H4 (cell line): ENCODE measurements at regions not wholly inside any gene's neighbourhood (a gene's known extent, or its start where the extent isn't known, plus 50 kb on each side); places are given as distances from the start of the nearest gene placed in this dataset.

Experiments
- DNase-seq: peaks from one replicate; pipeline ENCODE4 v3.0.0-alpha.2; 2015; ENCODE audit warnings: low spot score

- DNase-seq = no peak
Observed at GRCh38 chr15:101590785-101591184, 61.4 kb downstream of the TM2D3 start.

- DNase-seq = no peak
Observed at GRCh38 chr15:101583284-101583683, 68.9 kb downstream of the TM2D3 start.

- DNase-seq = no peak
Observed at GRCh38 chr15:101580431-101580830, 71.8 kb downstream of the TM2D3 start.

- peak; percentile 44 for DNase-seq
Observed at GRCh38 chr15:101579631-101580163, 72.5 kb downstream of the TM2D3 start.

GRCh38 chr15:101578443-101578894 lies 73.7 kb downstream of the TM2D3 start:
- peak; percentile 30 for DNase-seq

GRCh38 chr15:101573951-101574350 lies 78.2 kb downstream of the TM2D3 start:
- no peak for DNase-seq

- DNase-seq = no peak
Observed at GRCh38 chr15:101570241-101570640, 80.7 kb upstream of the PCSK6 start.

- no peak for DNase-seq
Observed at GRCh38 chr15:101568821-101569555, 79.5 kb upstream of the PCSK6 start.

GRCh38 chr15:101568309-101568708 lies 78.8 kb upstream of the PCSK6 start:
- no peak for DNase-seq

GRCh38 chr15:101566748-101567488 lies 77.4 kb upstream of the PCSK6 start:
- no peak for DNase-seq

- no peak for DNase-seq
Observed at GRCh38 chr15:101565377-101565776, 75.9 kb upstream of the PCSK6 start.

- no peak for DNase-seq
Observed at GRCh38 chr15:101563176-101563796, 73.8 kb upstream of the PCSK6 start.

- no peak for DNase-seq
Observed at GRCh38 chr15:101562428-101563059, 73.0 kb upstream of the PCSK6 start.

- DNase-seq = no peak
Observed at GRCh38 chr15:101561584-101561906, 72.0 kb upstream of the PCSK6 start.

- DNase-seq = no peak
Observed at GRCh38 chr15:101560722-101561583, 71.4 kb upstream of the PCSK6 start.

- DNase-seq = no peak
Observed at GRCh38 chr15:101559952-101560351, 70.4 kb upstream of the PCSK6 start.

- peak; percentile 64 for DNase-seq
Observed at GRCh38 chr15:101558221-101558941, 68.9 kb upstream of the PCSK6 start.

GRCh38 chr15:101556273-101556672 lies 66.8 kb upstream of the PCSK6 start:
- no peak for DNase-seq

GRCh38 chr15:101554115-101554915 lies 64.8 kb upstream of the PCSK6 start:
- DNase-seq = peak; percentile 60
